ENCODE measurements at regions not wholly inside any gene's neighbourhood (a gene's known extent, or its start where the extent isn't known, plus 50 kb on each side); places are given as distances from the start of the nearest gene placed in this dataset.

DNA sequence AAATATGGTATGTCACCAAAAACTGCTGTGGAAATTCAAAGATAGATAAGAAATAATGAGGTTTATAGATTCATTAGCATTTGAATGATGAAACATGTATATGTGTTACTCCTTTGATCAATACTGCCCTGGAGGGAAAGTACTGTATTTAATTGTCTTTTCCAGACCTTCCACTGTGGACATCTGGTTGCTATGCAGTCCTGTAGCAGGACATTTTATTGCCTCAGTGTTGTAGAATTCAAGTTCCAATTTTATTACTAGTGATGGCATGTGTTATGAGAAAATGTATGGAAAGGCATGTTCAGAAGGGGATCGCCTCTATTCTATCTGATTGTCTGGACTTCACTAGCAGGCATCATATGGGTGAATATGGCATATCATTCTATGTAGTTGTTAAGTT is 391.0 kb downstream of the TFAP2B start:
- no peak for ATAC-seq
- no peaks in the 10 kb centered on the region for H3K36me3 ChIP-seq (ENCODE audit: control insufficient read depth in 2 of 2, insufficient read depth in 2 of 2, low read length in 1 of 2)
- no TSS peak for BruUV-seq (replicated peaks)
- ChIA-PET CTCF (no interaction called here), RAD21 (ENCODE audit: unreplicated experiment) (no interaction called here), POLR2A (no interaction called here), SMC1A (ENCODE audit: uncharacterized antibody, unreplicated experiment) (no interaction called here)
- no peaks in the 10 kb centered on the region; the same call in 1 of the 2 replicates for H4K20me1 ChIP-seq (ENCODE audit: control insufficient read depth, insufficient read depth)
- no peaks in the 10 kb centered on the region for H3K79me2 ChIP-seq (ENCODE audit: control insufficient read depth, insufficient read depth, low read length)
- no peak for DNase-seq (ENCODE audit: low read depth, low spot score)
- in situ Hi-C loops (cut with MboI) = no loop called here
- 4% methylated on average over 1 of the region's 1 CpG for WGBS (ENCODE audit: insufficient coverage, insufficient replicate concordance, low lambda C conversion rate, missing lambda C conversion rate)
- no peak overlapping the region for H3K27ac ChIP-seq (ENCODE audit: control insufficient read depth, insufficient read depth)
- H3K27me3 ChIP-seq (replicated peaks in 1 of 2; ENCODE audit: control insufficient read depth in 2 of 2, insufficient read depth in 2 of 2, low read length in 1 of 2) = no peaks in the 10 kb centered on the region
- no peak overlapping the region for H3K9ac ChIP-seq (ENCODE audit: control insufficient read depth, insufficient read depth, low read length)
- no peak overlapping the region for H3K4me2 ChIP-seq (ENCODE audit: control insufficient read depth, insufficient read depth)
- no peaks in the 10 kb centered on the region for H3K4me1 ChIP-seq (ENCODE audit: control insufficient read depth, insufficient read depth, low read length)
- H3K4me3 ChIP-seq = no peak overlapping the region
- TF ChIP-seq NFYA (IDR thresholded peaks at IDR 0.05; ENCODE audit: borderline replicate concordance, low read depth, low read length) (no peak), SRF (IDR thresholded peaks at IDR 0.05; ENCODE audit: low read depth in 2 of 2, low read length in 2 of 2) (no peak), EP300 (IDR thresholded peaks at IDR 0.05; ENCODE audit: borderline replicate concordance in 1 of 2, control insufficient read depth in 1 of 2, low read depth in 2 of 2, low read length in 2 of 2) (no peak), CEBPZ (IDR thresholded peaks at IDR 0.05; ENCODE audit: low read depth, low read length) (no peak), CTCF (IDR thresholded peaks at IDR 0.05 in 2 of 3, conservative IDR thresholded peaks at IDR 0.05 in 1 of 3; ENCODE audit: control insufficient read depth in 2 of 3, extremely low read depth in 1 of 3, insufficient read depth in 1 of 3, low read depth in 3 of 3, low read length in 3 of 3) (no peak), CBX5 (IDR thresholded peaks at IDR 0.05; ENCODE audit: low read depth) (no peak), ZZZ3 (IDR thresholded peaks at IDR 0.05; ENCODE audit: control insufficient read depth, insufficient read length, low read depth) (no peak), MAX (IDR thresholded peaks at IDR 0.05; ENCODE audit: low read depth, low read length) (no peak), NRF1 (conservative IDR thresholded peaks at IDR 0.05; ENCODE audit: low read depth, low read length) (no peak), JUND (IDR thresholded peaks at IDR 0.05; ENCODE audit: low read depth, low read length) (no peak), RFX5 (IDR thresholded peaks at IDR 0.05; ENCODE audit: low read depth, low read length) (no peak), YY1 (IDR thresholded peaks at IDR 0.05; ENCODE audit: low read depth, low read length) (no peak), SMAD5 (IDR thresholded peaks at IDR 0.05; ENCODE audit: low read depth) (no peak), ZBED1 (IDR thresholded peaks at IDR 0.05; ENCODE audit: borderline replicate concordance) (no peak), SPI1 (IDR thresholded peaks at IDR 0.05; ENCODE audit: borderline replicate concordance, insufficient read depth, low read depth, low read length) (no peak), STAT1 (conservative IDR thresholded peaks at IDR 0.05) (no peak), CHD2 (IDR thresholded peaks at IDR 0.05; ENCODE audit: borderline replicate concordance, low read depth, low read length) (no peak), CBX3 (IDR thresholded peaks at IDR 0.05; ENCODE audit: borderline replicate concordance, low read depth) (no peak), GATAD2B (conservative IDR thresholded peaks at IDR 0.05; ENCODE audit: low read depth) (no peak)
- intact Hi-C loops (cut with micrococcal nuclease; ENCODE audit: unreplicated experiment) = no loop called here
- no peak for FAIRE-seq
- H2AFZ ChIP-seq (ENCODE audit: control insufficient read depth, low read depth, low read length) = no peak overlapping the region
- H3K9me3 ChIP-seq (replicated peaks; ENCODE audit: control insufficient read depth, insufficient read depth, low read length) = no peaks in the 10 kb centered on the region

Measured in GM12878 (cell line).